ENCODE measurements at regions not wholly inside any gene's neighbourhood (a gene's known extent, or its start where the extent isn't known, plus 50 kb on each side); places are given as distances from the start of the nearest gene placed in this dataset.
"Not testable (repeated sequence)": the region's sequence is repeated elsewhere in the genome, so short reads cannot be mapped to it uniquely, and the experiment has no call there.

DNA sequence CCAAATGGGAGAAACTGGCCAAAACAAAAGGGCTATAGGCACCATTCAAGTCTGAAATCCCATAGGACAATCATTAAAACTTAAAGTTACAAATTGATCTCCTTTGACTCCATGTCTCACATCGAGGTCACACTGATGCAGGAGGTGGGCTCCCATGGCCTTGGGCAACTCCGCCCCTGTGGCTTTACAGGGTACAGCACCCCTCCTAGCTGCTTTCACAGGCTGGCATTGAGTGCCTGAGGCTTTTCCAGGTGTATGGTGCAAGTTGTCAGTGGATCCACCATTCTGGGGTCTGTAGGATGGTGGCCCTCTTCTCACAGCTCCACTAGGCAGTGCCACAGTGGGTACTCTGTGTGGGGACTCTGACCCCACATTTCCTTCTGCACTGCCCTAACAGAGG lies 662.1 kb downstream of the XPNPEP1 start:
- no peak for DNase-seq

DNA sequence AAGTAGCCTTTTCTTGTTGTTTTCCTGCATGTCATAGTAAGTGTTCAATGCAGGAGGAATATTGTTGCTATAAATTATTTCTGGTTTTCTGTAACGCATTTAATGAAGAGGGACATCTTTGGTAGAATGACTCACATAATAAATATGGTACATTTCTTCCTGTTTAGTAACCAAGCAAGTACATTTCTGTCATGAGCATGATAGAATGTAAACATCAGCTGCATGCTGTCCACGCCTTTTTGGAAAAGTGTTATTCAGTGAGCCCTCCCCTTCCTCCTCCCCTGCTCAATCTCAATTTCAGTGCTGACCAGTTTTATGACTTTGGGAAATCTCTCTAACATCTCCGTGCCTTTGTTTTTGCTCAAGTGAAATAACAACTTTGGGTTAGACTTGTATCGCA lies 664.0 kb downstream of the XPNPEP1 start:
- no peak for DNase-seq

DNA sequence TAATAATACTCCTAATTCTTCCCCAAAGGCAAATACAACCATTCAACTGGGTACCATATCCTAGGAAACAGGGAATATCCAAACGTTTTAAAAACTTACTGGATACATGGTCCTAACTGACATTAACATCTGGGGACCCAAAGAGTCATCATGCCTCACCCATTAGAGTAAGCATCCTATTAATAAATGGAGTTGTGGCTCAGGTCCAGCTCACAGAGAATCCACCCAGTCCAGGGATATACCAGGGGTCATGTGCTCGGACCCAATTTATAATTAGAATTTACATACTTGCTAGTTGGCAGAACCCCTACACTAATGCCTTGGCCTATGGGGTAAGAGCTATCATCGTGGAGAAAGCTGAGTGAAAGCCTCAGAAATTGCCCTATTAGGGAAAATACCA lies 670.0 kb downstream of the XPNPEP1 start:
- DNase-seq = no peak

DNA sequence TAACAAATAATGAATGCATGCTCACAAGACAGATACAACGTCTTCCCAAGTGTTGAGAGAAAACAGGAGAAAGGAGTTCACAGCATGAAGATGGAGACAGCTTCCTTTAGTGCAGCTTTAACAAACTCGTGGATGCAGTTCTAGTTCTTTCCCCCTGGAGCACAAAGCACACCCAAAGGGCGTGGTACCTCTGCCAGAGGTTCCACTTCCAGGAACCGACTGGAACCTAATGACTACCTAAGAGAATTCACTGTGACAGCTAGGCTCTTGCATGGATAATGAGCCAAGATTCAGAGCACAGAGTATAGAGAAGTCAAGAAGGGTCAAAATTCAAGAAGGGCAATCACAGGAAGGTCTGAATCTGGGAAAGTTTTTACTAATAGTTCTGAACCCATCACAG lies 673.2 kb downstream of the XPNPEP1 start:
- DNase-seq = no peak

DNA sequence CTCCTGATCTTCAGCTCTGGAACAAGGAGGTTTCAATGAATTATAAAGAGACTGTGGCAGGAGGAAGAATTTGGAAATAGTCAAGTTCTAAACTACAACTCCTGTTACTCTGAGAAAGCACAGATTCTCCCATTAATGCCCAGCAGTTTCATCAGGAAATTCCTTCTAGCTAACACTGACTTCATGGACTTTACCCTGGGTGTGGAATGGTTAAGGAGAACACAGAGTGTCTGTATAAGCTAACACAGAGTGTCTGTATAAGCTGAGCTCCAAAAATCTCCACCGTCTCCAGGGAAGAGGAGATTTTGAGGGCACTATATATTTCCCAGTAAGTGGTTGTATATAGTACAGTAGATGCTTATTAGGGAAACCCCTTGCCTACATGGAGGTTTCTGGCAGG lies 675.5 kb downstream of the XPNPEP1 start:
- no peak for DNase-seq

DNA sequence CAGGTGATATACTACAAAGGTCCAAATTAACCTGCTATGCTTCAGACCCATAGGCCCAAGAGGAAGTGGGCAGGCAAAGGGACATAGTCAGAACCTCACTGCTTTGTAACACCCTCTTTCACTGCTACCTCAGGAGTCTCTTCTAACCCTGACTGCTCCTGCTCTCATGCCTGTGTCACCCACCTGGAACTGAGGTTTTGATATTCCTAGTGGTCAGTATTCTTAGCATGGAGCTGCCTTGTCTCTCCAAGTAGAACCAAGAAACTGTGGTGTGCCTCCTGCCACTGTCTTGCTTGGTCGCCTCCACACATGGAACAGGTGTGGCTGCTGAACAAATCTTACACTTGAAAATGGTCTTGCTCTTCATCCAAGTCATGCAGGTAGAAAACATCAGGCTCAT lies 677.5 kb downstream of the XPNPEP1 start:
- no peak for DNase-seq

DNA sequence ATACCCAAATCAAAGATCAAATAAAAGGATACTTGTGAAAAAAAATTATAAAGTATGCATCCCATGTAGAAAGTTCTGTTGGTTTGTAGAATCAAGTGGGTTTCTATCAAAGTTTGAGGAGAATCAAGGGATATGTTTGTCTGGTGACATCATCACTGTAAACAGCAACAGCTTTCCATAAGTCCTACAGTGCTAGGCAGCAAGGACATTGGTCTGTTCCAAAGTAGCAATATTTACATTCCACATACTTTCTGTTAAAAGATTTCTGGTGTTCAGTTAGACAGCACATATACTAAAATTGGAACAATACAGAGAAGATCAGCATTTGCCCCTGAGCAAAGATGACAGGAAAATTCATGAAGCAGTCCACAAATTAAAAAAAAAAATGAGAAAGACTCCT lies 683.9 kb downstream of the XPNPEP1 start:
- no peak for DNase-seq

DNA sequence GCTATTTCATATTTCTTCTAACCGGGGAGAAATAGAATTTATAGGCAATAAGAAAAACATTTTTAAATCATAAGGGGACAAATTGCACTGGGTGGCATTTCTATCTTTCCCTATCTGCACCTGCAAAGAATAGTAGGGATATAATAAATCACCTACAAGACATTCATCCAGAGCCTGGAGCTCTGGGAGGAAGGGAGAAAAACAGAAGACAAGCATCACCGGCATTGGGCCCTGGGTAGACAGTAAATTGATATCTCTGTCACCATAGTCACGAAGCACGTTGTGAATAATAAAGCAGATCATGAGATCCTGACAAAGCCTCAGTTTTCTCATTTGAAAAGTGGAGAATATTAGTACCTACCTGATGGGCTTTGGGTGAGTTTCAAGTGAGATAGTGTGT lies 685.6 kb downstream of the XPNPEP1 start:
- no peak for DNase-seq

DNA sequence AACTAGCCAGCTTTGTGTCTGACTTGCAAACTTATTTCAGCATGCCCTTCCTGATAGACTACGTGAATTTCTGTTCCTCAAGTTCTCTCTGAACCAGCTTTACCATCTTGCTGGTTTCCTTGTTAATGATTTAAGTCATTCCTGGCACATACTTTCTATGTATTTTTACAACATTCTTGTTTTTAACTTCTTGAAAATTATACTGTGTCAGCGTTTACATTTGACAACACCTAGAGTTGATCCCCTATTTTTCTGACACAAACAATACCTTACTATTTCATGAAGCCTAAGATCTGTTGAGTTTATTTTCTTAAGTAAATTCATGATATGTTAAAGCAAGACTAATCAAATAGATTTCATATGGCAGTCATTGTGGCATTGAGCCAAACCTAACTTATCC lies 686.3 kb downstream of the XPNPEP1 start:
- no peak for DNase-seq

DNA sequence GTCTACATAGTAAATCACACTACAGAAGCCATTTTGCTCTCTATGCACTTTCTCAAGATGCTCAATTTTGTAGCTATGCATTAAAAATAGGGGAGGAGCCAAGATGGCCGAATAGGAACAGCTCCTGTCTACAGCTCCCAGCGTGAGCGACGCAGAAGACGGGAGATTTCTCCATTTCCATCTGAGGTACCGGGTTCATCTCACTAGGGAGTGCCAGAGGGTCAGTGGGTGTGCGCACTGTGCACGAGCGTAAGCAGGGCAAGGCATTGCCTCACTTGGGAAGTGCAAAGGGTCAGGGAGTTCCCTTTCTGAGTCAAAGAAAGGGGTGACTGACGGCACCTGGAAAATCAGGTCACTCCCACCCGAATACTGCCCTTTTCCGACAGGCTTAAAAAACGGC lies 699.8 kb downstream of the XPNPEP1 start:
- DNase-seq = not testable (repeated sequence)

DNA sequence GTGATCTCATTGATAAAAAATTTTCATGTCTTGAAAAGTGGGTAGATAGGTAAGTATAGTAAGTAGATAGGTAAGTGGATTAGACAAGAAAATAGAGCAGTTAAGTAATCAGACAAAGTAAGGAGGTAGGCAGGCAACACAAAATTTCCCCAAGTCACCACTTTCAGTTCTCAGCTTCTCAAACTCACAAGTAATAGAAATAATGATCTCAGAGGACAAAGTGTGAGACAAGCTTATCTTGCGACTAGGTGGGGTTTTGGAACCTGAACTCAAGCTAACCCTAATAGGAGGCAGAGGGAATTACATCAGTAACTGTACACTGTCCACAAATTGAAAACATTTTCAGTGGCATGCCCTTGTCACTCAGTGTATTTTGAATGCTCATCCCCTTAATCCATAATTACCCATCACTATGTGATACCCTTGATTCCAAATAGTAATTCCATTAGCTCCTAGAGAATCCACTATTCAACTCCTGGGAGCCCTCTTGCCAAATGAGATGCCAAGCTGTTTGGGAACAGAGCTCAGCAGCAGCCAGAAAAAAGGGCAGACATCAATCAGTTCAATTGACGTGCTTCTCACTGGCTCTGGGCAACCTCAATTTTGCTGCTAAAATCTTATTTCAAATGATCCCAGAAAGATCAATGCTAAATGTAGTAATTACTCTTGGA lies 703.2 kb downstream of the XPNPEP1 start:
- DNase-seq = no peak

DNA sequence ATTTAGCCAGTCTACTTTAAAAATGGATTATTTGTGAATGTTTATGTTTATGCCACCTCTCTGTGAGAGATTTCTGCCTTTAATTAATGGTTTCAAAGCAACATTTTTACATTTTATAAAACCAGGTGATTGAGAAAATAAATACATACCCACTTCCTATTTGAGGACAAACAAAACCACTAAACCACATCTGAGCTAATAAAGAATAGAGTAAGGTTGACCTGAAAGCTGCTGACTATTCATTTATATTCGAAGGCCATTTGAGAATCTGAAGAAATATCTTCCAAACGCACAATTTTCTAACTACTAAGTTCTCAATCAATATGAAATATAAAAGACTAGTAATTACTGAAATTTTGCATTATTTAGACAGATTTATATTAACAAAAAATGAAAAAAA lies 705.1 kb downstream of the XPNPEP1 start:
- DNase-seq = no peak

DNA sequence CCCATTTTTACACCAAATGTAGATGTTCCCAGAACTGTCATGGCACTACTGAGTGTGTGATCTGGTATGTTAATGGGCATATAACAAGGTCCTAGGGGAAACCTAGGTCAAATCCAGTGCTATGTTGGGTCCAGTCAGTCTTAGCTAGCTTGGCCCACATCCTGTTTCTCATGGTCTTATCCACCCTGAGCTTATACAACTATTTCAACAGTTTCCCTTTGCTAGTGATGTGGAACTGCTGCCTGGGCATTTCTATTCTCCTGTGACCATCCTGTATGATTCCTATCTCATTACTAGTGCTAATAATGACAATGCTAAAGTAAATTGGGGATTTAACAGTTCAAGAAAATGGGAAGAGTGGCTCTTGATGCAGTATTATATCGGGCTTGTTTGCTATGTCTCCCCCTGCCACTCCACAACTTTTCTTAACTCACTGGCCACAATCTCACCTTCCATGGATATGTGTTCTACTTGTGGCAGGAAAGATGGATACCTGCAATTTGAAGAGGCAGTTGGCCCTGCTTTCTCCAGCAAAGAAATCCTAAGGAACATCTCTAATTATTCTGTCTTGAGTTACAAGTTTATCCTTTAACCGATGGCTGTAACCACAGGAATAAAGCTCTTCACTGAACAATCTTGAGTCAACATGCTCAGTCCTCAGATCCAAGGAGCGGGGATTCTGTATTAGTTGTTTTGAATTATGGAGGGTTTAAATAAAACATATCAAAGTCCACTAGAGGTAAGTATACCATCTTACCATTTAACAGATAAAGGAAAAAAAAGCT lies 707.8 kb downstream of the XPNPEP1 start:
- no peak for DNase-seq

DNA sequence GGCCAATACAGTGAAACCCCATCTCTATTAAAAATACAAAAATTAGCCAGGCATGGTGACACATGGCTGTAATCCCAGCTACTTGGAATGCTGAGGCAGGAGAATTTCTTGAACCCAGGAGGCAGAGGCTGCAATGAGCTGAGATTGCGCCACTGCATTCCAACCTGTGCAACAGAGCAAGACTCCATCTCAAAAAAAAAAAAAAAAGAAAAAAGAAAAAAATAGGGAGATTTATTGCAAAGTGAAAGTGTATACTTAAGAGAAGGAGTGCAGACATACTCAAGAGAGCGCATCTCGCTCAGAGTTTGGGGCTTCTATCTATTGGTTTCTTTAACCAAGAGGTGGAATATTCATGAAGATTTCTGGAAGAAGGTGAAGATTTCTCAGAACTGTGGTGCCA lies 708.4 kb downstream of the XPNPEP1 start:
- not testable (repeated sequence) for DNase-seq

DNA sequence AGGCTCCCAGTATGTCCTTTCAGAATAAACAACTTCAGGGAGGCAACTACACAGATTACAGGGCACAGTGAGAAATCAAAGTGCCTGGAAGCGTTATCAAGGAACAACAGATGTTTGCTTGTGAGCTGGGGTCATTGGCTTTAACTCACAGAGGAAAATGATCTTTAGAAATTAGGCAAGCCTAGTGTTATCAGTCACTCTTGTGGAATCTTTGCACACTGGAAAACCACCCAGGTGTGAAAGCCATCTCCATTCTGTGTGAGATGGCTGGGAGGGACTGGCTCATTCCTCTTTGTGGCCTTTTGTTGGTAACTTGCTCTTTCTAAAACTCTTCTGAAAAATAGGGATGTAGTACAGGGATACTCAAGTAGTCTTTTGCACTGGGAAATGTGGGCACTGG lies 716.0 kb downstream of the XPNPEP1 start:
- DNase-seq = no peak

DNA sequence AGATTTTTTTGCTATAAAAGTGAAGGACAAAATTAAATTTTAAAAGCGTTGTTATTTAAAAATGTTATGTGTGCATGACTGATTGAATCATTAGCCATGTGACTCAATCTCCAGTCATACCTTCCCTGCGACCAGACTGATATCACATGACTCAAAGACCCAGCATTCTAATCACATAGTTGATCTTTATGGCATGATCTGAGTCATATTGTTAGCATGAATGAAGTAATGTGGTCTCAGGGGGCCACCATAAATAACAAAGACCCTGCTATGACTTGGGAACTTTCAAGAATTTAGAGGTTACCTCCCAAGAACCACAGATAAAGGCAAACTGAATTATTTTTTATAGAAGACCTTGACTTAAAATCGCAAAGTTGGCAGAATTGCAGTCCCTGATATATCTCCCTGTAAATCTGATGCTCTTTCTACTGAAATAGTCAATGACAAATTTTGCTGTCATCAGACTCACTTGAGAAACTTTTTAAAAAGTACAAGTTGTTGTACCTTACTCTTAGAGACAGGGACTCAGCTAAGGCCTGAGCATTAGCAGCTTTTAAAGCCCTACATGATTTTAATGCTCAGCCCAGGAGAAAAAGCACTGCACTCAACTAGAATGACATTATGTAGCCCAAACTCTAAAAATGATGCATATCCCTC lies 717.3 kb downstream of the XPNPEP1 start:
- no peak for DNase-seq

DNA sequence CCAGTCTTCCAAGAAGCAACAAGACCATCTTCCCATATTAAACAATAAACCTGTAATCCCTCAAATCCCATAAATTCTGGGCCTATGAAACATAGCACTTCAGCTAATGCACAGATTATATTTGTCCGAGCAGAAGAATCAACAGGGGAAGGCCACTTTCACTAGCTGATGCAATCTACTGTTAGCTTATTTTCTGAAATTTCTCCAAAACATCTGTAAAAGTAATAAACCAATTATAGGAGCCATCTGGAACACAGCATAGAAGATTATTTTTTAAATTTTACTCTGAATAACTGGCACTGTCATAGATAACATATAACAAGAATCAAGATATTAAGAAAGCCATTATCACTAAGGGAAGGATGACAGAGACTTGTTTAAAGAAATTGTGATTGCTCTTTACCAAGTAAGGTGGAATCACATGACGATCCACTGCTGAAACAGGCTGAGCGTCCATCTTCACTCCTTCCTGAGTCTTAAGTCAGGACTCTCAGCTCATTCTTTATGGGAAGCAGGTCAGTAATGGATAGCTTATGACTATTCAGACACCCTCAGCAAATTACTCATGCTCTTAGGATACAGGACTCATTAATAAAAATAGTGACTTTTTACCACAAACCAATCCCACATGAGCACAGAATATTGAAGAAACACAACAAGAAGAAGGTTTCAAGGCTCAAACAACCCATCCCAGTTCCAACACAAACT lies 719.5 kb downstream of the XPNPEP1 start:
- no peak for DNase-seq

DNA sequence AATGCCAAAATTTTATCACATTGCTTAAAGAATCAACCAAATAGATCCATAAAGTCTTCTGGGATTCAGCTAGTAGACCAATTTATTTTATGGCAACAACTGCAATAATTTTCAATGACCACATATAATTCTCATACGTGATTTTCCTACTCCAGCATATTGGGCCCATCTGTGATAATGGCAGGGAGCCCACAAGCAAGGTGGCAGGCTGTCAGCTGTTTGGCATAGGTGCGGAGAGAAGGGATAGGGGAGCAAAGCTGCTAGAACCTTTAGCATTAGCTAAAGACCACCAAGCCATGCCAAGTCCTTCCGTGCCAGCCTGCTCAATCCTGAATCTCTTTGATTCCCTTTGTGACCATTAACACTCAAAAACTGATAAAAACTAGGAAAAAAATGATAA lies 721.2 kb downstream of the XPNPEP1 start:
- no peak for DNase-seq

DNA sequence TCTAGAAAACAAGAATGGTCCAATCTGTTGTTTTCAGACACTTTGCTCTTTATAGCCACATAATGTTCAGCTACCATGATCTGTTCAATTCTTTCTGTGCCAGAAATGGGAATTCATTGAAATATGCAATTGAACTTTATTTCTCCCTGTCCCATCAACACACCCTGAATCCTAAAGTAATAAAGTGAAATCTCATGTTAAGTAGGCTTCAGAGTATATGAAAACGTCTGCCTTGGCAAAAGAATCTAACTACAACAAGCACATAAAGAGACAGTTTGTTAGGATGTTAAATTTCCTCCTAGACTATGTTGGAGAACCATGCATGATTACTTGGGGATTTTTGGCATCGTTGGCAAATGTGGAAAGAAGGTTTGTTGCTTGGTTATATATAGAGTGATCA lies 722.7 kb downstream of the XPNPEP1 start:
- DNase-seq = no peak

DNA sequence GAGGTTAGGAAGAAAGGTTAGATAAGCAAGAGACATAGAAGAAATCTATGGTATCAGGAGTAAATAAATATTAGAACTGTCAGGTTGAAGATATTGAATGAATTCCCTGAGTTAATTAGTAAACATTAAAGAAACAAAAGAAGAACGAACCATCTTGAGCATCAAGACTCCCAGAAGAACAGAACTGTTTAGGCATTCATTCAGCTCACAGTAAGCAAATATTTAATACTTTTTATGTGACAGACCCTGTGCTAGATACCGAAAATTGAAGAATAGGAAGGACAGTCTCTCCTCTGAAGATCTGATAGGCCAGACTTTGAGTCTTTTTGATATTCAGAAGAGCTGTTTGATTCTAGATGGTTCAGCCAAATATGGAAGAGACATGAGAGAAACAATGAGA lies 731.5 kb downstream of the XPNPEP1 start:
- no peak for DNase-seq

DNA sequence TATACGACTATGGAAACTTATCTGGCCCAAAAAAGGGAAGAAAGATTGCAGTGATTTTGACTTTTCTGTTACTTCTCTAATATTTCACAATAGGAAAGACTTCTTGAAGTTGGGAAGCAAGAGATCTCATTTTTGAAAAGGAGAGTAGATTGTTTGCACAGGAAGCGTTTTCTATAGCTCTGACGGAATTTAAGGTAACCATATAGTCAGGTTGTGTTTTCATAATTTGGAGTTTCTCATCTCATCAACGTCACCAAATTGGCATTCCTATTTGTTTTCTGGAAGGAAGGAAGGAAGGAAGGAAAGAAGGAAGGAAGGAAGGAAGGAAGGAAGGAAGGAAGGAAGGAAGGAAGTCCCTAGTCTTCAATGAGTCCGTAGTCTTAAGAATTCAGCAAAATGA lies 732.0 kb downstream of the XPNPEP1 start:
- DNase-seq = no peak

DNA sequence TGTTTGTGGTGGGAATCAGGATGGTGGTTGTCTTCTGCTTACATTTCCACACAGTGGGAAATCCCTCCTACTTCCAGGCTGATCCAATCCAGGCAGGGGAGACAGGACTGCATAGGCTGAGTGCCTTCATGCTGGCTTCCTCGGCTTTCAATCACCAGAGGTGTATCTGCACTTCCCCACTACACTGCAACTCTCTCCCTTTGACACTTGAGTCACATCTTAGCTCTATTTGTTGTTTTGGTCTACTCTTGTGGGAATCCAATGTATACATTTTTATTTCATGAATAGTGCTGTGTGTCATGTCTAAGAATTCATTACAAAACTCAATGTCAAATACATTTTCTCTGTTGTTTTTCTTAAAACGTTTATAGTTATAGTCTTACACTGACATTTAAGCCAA lies 735.6 kb downstream of the XPNPEP1 start:
- DNase-seq = no peak

DNA sequence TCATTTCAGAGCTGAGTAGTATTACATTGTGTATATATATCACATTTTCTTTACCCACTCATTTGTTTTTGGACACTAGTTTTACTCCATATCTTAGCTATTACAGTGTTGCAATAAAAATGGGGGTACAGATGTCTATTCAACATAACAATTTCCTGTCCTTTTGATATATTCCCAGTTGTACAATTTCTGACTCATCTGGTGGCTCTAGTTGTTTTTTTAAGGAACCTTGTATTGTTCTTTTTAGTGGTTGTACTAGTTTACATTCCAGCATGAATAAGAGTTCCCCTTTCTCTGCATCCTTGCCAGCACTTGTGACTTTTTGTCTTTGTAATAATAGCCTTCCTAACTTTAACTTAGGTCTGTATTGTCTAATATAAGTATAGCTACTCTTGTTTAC lies 739.9 kb downstream of the XPNPEP1 start:
- DNase-seq = no peak

DNA sequence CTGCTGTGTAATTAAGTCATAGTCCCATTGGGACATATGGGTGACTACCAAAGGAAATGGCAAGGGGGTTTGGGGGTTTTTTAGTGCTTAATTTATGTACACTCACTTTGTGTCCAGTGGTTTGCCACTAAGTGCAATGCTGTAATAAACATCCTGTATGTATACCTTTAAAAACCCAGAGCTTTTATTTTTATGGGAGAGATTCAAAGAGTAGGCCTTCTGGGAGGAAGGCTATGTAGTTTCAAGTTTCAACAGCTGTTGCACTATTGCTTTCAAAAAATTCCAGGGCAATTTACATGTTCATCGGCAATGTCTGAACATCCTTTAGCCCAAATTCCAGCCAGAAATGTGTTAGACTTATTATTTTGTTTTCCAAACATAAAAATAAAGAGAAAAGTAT lies 744.7 kb downstream of the XPNPEP1 start:
- no peak for DNase-seq

Data from eye (tissue), 1 donor.